ENCODE measurements at regions not wholly inside any gene's neighbourhood (a gene's known extent, or its start where the extent isn't known, plus 50 kb on each side); places are given as distances from the start of the nearest gene placed in this dataset.

- DNase-seq (ENCODE audit: low read depth in 2 of 2): no peak
Measured at GRCh38 chr17:63337579-63337978, 108.5 kb downstream of the CYB561 start.

GRCh38 chr17:63338272-63338671 is 107.8 kb downstream of the CYB561 start:
- no peak for DNase-seq (ENCODE audit: low read depth in 2 of 2)

GRCh38 chr17:63341276-63341675 is 104.8 kb downstream of the CYB561 start:
- DNase-seq (ENCODE audit: low read depth in 2 of 2): no peak

GRCh38 chr17:63344383-63344782 is 101.7 kb downstream of the CYB561 start:
- no peak for DNase-seq (ENCODE audit: low read depth in 2 of 2)

DNA sequence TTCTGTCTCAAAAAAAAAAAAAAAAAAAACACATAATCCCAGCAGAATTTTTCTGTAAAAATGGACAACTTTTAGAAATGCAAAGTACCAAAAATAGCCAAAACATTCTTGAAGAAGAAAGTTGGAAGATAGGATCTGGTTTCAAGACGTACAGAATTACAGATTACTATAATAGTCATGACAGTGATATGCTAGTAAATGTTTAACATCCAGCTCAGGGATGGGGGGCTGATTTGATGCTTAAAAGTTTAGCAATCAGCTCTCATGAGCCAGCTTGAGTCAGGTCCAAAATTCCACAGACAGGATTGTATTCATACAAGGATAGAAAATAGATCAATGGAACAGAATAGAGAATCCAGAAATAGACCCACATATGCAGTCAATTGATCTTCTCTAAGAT is 100.5 kb downstream of the CYB561 start:
- DNase-seq (ENCODE audit: low read depth in 2 of 2): no peak

- DNase-seq (ENCODE audit: low read depth in 2 of 2): no peak
Measured at GRCh38 chr17:63347475-63347874, 98.6 kb downstream of the CYB561 start.

- DNase-seq (ENCODE audit: low read depth in 2 of 2): no peak
Measured at GRCh38 chr17:63349478-63350000, 96.6 kb downstream of the CYB561 start.

- DNase-seq (ENCODE audit: low read depth in 2 of 2): no peak
Measured at GRCh38 chr17:63350364-63350763, 95.7 kb downstream of the CYB561 start.

- DNase-seq (ENCODE audit: low read depth in 2 of 2): no peak
Measured at GRCh38 chr17:63354256-63354655, 91.8 kb downstream of the CYB561 start.

DNA sequence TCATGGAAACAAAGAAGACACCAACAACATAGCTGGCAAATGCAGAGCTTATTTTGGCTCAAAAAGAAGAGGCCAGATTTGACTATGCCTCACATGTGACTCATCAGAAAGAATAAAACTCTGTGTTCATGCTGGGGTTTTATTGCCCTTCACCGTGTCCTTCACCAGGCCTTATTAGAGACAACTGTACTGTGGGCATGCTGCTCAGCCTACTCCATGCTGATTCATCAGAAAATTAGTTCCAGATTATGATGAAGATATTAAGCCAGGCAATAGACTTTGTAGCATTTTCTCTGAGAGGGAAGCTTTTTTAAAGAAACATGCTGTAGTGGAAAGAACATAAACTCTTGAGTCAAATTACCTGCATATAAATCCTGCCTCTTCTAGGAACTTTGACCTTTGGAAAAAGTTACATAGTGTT is 89.8 kb downstream of the CYB561 start:
- DNase-seq (ENCODE audit: low read depth in 2 of 2): no peak

DNA sequence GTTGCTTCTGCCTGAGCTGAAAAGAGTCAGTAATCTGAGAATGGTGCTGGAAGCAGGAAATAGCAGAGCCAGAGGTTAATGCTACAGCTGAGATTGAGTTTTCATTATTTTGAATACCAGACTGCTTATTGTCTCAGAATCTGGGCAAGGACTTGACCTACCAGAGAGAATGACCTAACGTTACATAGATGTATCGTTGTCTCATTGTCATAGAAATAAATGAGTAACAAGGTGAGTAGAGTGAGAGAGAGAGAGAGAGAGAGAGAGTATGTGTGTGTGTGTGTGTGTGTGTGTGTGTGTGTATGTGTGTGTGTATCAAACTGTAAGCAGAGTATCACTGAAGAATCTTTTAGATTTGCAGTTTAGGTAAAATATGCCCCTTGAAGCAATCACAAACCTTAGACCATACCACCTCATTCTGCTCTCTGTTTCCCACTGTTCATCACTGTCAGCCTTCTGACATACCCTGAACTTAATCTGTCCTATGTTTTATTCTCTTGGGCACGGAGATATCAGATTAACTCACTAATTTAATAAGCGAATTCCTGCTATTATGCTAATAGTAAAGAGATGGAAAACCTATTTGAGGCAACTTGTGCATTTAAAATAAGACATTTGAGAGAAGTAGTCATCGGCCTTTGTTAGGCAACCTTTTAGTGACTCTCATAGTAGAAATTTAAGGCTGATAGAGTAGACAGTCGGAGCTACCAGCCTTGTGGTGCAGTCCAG is 87.8 kb downstream of the CYB561 start:
- DNase-seq (ENCODE audit: low read depth in 2 of 2): no peak

GRCh38 chr17:63358956-63359355 is 87.2 kb downstream of the CYB561 start:
- DNase-seq (ENCODE audit: low read depth in 2 of 2): no peak

- no peak for DNase-seq (ENCODE audit: low read depth in 2 of 2)
Measured at GRCh38 chr17:63361182-63361581, 84.9 kb downstream of the CYB561 start.

GRCh38 chr17:63362115-63362514 is 84.0 kb downstream of the CYB561 start:
- DNase-seq (ENCODE audit: low read depth in 2 of 2): no peak

DNA sequence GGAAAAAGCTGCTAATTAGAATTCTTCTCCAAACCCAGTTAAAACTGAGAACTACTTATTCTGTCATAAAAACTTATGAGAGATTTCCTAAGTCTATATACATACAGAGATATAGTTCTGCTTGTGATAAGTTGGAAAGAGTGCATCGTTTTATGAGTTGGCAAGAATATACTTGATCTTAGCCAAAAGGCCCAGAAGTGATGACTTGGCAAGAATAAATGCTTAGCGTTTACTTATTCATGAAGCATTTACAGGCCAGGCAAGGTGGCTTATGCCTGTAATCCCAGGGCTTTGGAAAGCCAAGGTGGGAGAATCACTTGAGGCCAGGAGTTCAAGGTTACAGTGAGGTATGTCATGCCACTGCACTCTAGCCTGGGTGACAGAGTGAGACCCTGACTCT is 81.7 kb downstream of the CYB561 start:
- no peak for DNase-seq (ENCODE audit: low read depth in 2 of 2)

GRCh38 chr17:63364944-63365343 is 81.2 kb downstream of the CYB561 start:
- no peak for DNase-seq (ENCODE audit: low read depth in 2 of 2)

DNA sequence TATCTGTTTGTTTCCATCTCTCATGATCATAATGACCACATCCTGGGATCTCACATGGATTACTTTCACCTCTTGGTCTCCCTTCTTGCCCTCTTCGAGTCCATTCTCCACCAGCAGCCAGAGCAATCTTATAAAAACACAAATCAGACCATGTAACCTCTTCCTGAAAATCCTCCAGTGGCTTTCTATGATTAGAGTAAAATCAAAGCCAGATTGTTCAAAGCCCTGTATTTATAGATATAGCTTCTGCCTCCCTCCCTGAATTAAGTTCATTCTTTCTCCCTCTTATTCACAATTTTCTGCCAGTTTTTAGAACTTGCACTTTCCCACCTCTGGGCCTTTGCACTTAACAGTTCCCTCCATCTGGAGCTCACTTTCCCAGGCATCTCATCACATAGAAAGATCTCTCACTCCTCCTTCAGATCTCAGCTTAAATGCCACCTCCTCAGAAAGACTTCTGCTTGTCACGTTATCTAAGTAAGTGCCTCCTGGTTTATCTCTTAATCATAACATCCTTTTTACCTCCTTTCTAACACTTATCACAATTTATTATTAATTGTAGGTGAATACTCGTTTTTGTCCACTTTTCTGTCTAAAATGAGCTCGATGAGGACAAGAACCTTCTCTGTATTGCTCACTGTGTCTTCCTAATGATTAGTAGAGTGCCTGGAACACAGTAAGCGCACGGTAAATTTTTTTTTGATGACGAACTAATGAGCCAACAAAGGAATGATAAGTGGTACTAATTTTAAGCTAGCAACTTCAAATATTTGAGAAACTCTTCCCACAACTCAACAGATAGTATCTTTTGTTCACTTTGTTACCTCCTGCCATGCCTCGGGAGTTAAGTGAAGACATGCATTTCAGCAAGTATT is 80.5 kb downstream of the CYB561 start:
- no peak for DNase-seq (ENCODE audit: low read depth in 2 of 2)

DNA sequence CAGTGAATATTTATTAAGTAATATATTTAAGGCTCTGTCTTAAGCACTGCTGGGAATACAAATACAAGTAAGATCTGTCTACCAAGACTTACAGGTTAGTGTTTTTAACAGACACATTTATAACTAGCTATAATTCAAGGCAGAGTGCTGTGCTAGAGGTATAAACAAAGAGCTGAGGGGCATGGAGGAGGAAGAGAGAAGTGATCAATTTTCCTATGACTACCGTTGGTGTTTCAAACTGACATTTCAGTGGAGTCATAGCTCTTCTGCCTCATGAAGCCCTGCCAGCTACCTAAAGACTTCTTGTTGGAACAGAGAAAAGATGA is 79.9 kb downstream of the CYB561 start:
- DNase-seq (ENCODE audit: low read depth in 2 of 2): no peak

GRCh38 chr17:63369233-63369632 is 76.9 kb downstream of the CYB561 start:
- DNase-seq (ENCODE audit: low read depth in 2 of 2): no peak

GRCh38 chr17:63370696-63371095 is 75.4 kb downstream of the CYB561 start:
- no peak for DNase-seq (ENCODE audit: low read depth in 2 of 2)

DNA sequence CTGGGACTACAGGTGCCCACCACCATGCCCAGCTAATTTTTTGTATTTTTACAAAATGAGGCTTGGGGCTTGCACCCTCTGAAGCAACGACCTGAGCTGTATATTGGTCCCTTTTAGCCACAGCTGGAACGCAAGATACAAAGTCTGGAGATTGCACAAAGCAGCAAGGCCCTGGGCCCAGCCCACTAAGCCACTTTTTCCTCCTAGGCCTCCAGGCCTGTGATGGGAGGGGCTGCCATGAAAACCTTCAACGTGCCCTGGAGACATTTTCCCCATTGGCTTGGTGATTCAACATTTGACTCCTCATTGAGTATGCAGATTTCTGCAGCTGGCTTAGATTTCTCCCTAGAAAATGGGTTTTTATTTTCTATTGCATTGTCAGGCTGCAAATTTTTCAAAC is 69.2 kb downstream of the CYB561 start:
- no peak for DNase-seq (ENCODE audit: low read depth in 2 of 2)

- no peak for DNase-seq (ENCODE audit: low read depth in 2 of 2)
Measured at GRCh38 chr17:63378411-63379375, 67.4 kb downstream of the CYB561 start.

All from stimulated activated CD4-positive, alpha-beta T cell treated with anti-CD3 and anti-CD28 coated beads, Interleukin-15, amount 100 ng/mL, for 48 hours (primary cell).